ENCODE measurements at regions not wholly inside any gene's neighbourhood (a gene's known extent, or its start where the extent isn't known, plus 50 kb on each side); places are given as distances from the start of the nearest gene placed in this dataset.

GRCh38 chr1:175826705-175827104 lies 83.3 kb upstream of the TNR start:
- no peak for DNase-seq (ENCODE audit: low read depth in 3 of 3)

- DNase-seq (ENCODE audit: low read depth in 3 of 3) = peak in 2 of 3 donors; percentile 8 to 12
Measured at GRCh38 chr1:175824079-175824478, 80.7 kb upstream of the TNR start.

- DNase-seq (ENCODE audit: low read depth in 3 of 3) = no peak
Measured at GRCh38 chr1:175823406-175823805, 80.0 kb upstream of the TNR start.

- DNase-seq (ENCODE audit: low read depth in 3 of 3) = no peak
Measured at GRCh38 chr1:175822580-175822979, 79.2 kb upstream of the TNR start.

GRCh38 chr1:175820456-175821025 lies 77.1 kb upstream of the TNR start:
- no peak for DNase-seq (ENCODE audit: low read depth in 3 of 3)

GRCh38 chr1:175818929-175819328 lies 75.5 kb upstream of the TNR start:
- no peak for DNase-seq (ENCODE audit: low read depth in 3 of 3)

GRCh38 chr1:175817445-175817844 lies 74.0 kb upstream of the TNR start:
- DNase-seq (ENCODE audit: low read depth in 3 of 3) = no peak

GRCh38 chr1:175814885-175815284 lies 71.5 kb upstream of the TNR start:
- DNase-seq (ENCODE audit: low read depth in 3 of 3) = no peak

GRCh38 chr1:175812936-175813335 lies 69.5 kb upstream of the TNR start:
- DNase-seq (ENCODE audit: low read depth in 3 of 3) = no peak

- DNase-seq (ENCODE audit: low read depth in 3 of 3) = no peak
Measured at GRCh38 chr1:175810305-175810704, 66.9 kb upstream of the TNR start.

- no peak for DNase-seq (ENCODE audit: low read depth in 3 of 3)
Measured at GRCh38 chr1:175808999-175809398, 65.6 kb upstream of the TNR start.

GRCh38 chr1:175808573-175808972 lies 65.2 kb upstream of the TNR start:
- DNase-seq (ENCODE audit: low read depth in 3 of 3) = no peak

- no peak for DNase-seq (ENCODE audit: low read depth in 3 of 3)
Measured at GRCh38 chr1:175804561-175804960, 61.2 kb upstream of the TNR start.

GRCh38 chr1:175803413-175803812 lies 60.0 kb upstream of the TNR start:
- no peak for DNase-seq (ENCODE audit: low read depth in 3 of 3)

- DNase-seq (ENCODE audit: low read depth in 3 of 3) = no peak
Measured at GRCh38 chr1:175802407-175803123, 59.2 kb upstream of the TNR start.

- DNase-seq (ENCODE audit: low read depth in 3 of 3) = no peak
Measured at GRCh38 chr1:175801979-175802378, 58.6 kb upstream of the TNR start.

- DNase-seq (ENCODE audit: low read depth in 3 of 3) = no peak
Measured at GRCh38 chr1:175797576-175797975, 54.2 kb upstream of the TNR start.

GRCh38 chr1:175794586-175794985 lies 51.2 kb upstream of the TNR start:
- DNase-seq (ENCODE audit: low read depth in 3 of 3) = no peak

- DNase-seq (ENCODE audit: low read depth in 3 of 3) = no peak
Measured at GRCh38 chr1:175793617-175794016, 50.2 kb upstream of the TNR start.
